Gastrocnemius medialis (tissue), 4 donors: ENCODE measurements at regions not wholly inside any gene's neighbourhood (a gene's known extent, or its start where the extent isn't known, plus 50 kb on each side); places are given as distances from the start of the nearest gene placed in this dataset.

Source experiments
- POLR2A ChIP-seq, 2 donors: fragments of 450-650 bp; IDR thresholded peaks; one replicate each; pipeline ENCODE4 v1.6.1; 2017; ENCODE audit warnings: antibody characterized with exemption in 2 of 2, mild to moderate bottlenecking in 2 of 2, moderate library complexity in 2 of 2
- TF ChIP-seq, protein P1 (sequence below), 5 experiments: fragments of 450-650 bp in 3 of 5; fragments of 200-600 bp in 2 of 5; sonication (generic) in 2 of 5; IDR thresholded peaks in 4 of 5; conservative IDR thresholded peaks in 1 of 5; 1 replicate in 4 of 5; 2 replicates in 1 of 5; pipeline ENCODE4 v1.5.1; 2016 to 2019; ENCODE audit warnings: antibody characterized with exemption in 5 of 5, mild to moderate bottlenecking in 3 of 5, moderate library complexity in 3 of 5

GRCh38 chr3:137217733-137218132 is 259.9 kb downstream of the IL20RB start:
- TF ChIP-seq POLR2A (IDR thresholded peaks at IDR 0.05) = no peak
- TF ChIP-seq, protein P1, sequence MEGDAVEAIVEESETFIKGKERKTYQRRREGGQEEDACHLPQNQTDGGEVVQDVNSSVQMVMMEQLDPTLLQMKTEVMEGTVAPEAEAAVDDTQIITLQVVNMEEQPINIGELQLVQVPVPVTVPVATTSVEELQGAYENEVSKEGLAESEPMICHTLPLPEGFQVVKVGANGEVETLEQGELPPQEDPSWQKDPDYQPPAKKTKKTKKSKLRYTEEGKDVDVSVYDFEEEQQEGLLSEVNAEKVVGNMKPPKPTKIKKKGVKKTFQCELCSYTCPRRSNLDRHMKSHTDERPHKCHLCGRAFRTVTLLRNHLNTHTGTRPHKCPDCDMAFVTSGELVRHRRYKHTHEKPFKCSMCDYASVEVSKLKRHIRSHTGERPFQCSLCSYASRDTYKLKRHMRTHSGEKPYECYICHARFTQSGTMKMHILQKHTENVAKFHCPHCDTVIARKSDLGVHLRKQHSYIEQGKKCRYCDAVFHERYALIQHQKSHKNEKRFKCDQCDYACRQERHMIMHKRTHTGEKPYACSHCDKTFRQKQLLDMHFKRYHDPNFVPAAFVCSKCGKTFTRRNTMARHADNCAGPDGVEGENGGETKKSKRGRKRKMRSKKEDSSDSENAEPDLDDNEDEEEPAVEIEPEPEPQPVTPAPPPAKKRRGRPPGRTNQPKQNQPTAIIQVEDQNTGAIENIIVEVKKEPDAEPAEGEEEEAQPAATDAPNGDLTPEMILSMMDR (IDR thresholded peaks at IDR 0.05 in 4 of 5, conservative IDR thresholded peaks at IDR 0.05 in 1 of 5) = no peak
